Testis (tissue), 2 donors: ENCODE measurements at regions not wholly inside any gene's neighbourhood (a gene's known extent, or its start where the extent isn't known, plus 50 kb on each side); places are given as distances from the start of the nearest gene placed in this dataset.

Experiments used
- DNase-seq: peaks from one replicate; pipeline ENCODE4 v3.0.0-alpha.2; 2019
- H3K27ac ChIP-seq, 2 donors: fragments of 200-600 bp; sonication (generic); one replicate each; pipeline ENCODE4 v1.5.1; 2019
- H3K27me3 ChIP-seq: fragments of 200-600 bp; sonication (generic); one replicate; pipeline ENCODE4 v1.5.1; 2019
- H3K36me3 ChIP-seq: fragments of 200-600 bp; sonication (generic); one replicate; pipeline ENCODE4 v1.5.1; 2017; ENCODE audit warnings: low read depth; ENCODE audit errors: missing control alignments
- H3K4me1 ChIP-seq: fragments of 200-600 bp; sonication (generic); one replicate; pipeline ENCODE4 v1.5.1; 2019
- H3K4me3 ChIP-seq, 2 donors: fragments of 200-600 bp; sonication (generic); one replicate each; pipeline ENCODE4 v1.5.1; 2017 to 2019
- H3K9me3 ChIP-seq: fragments of 200-600 bp; sonication (generic); one replicate; pipeline ENCODE4 v1.5.1; 2017
- CTCF ChIP-seq, 3 experiments: fragments of 450-650 bp in 2 of 3; fragments of 200-600 bp in 1 of 3; sonication (generic) in 1 of 3; IDR thresholded peaks; one replicate each; pipeline ENCODE4 v1.5.1; 2016 to 2019; ENCODE audit warnings: antibody characterized with exemption in 3 of 3, mild to moderate bottlenecking in 2 of 3, moderate library complexity in 1 of 3
- POLR2A ChIP-seq: fragments of 450-650 bp; IDR thresholded peaks from one replicate; pipeline ENCODE4 v1.6.1; 2017; ENCODE audit warnings: antibody characterized with exemption, mild to moderate bottlenecking, moderate library complexity
- WGBS, 2 donors: methylation state at CpG; one replicate each; pipeline ENCODE4 v1.1.5; 2018; 5-methylcytosine and 5-hydroxymethylcytosine counted together
- intact Hi-C: fragments of 100-400 bp; cut with DNase I; formaldehyde crosslinking; loops from one replicate; pipeline ENCODE4 v1.15.1; 2023; ENCODE audit warnings: low total_unique reads

- TF ChIP-seq POLR2A (no peak), CTCF (IDR thresholded peaks at IDR 0.05) (no peak)
- DNase-seq, result no peak
- Histone ChIP-seq H3K27me3 (no peaks in the 10 kb centered on the region), H3K4me1 (no peaks in the 10 kb centered on the region), H3K27ac (no peak overlapping the region), H3K36me3 (no peaks in the 10 kb centered on the region), H3K9me3 (no peaks in the 10 kb centered on the region), H3K4me3 (no peak overlapping the region)
- WGBS, 2 donors, result 45 to 67% methylated on average over 1 of the region's 1 CpG
- intact Hi-C loops, result no loop called here
These were observed 753.5 kb upstream of the PCDH10 start for GRCh38 chr4:132395561-132395960.

GRCh38 chr4:132396636-132397035 is 752.5 kb upstream of the PCDH10 start:
- H3K36me3 ChIP-seq, result no peaks in the 10 kb centered on the region
- 75 to 83% methylated on average over 1 of the region's 1 CpG for WGBS, 2 donors
- intact Hi-C loops, result no loop called here

GRCh38 chr4:132417220-132417619 is 731.9 kb upstream of the PCDH10 start:
- H3K27me3 ChIP-seq, result no peaks in the 10 kb centered on the region
- TF ChIP-seq POLR2A, result no peak
- no peak for TF ChIP-seq CTCF (IDR thresholded peaks at IDR 0.05)
- H3K4me3 ChIP-seq, result no peak overlapping the region
- DNase-seq, result no peak
- no peak overlapping the region for H3K27ac ChIP-seq
- 70 to 78% methylated on average over 3 of the region's 3 CpGs for WGBS, 2 donors
- no peaks in the 10 kb centered on the region for H3K4me1 ChIP-seq
- no peaks in the 10 kb centered on the region for H3K36me3 ChIP-seq
- H3K9me3 ChIP-seq, result no peaks in the 10 kb centered on the region
- intact Hi-C loops, result no loop called here

More at GRCh38 chr4:132396636-132397035, 752.5 kb upstream of the PCDH10 start:
- DNase-seq, result no peak
- Histone ChIP-seq H3K4me3 (no peak overlapping the region), H3K27me3 (no peaks in the 10 kb centered on the region), H3K9me3 (no peaks in the 10 kb centered on the region), H3K27ac (no peak overlapping the region), H3K4me1 (no peaks in the 10 kb centered on the region)
- TF ChIP-seq POLR2A, result no peak
- no peak for TF ChIP-seq CTCF (IDR thresholded peaks at IDR 0.05)

GRCh38 chr4:132427125-132427524 is 722.0 kb upstream of the PCDH10 start:
- H3K27ac ChIP-seq, result no peak overlapping the region
- no peak overlapping the region for H3K4me3 ChIP-seq
- TF ChIP-seq CTCF (IDR thresholded peaks at IDR 0.05) (no peak), POLR2A (no peak)
- WGBS, 2 donors, result 84 to 85% methylated on average over 3 of the region's 3 CpGs
- DNase-seq, result no peak
- intact Hi-C loops, result no loop called here
- no peaks in the 10 kb centered on the region for H3K9me3 ChIP-seq
- no peaks in the 10 kb centered on the region for H3K36me3 ChIP-seq
- no peaks in the 10 kb centered on the region for H3K27me3 ChIP-seq
- H3K4me1 ChIP-seq, result no peaks in the 10 kb centered on the region

GRCh38 chr4:132437117-132437516 is 712.0 kb upstream of the PCDH10 start:
- TF ChIP-seq POLR2A, result no peak
- TF ChIP-seq CTCF (IDR thresholded peaks at IDR 0.05), result no peak
- Histone ChIP-seq H3K36me3 (no peaks in the 10 kb centered on the region), H3K27me3 (no peaks in the 10 kb centered on the region), H3K9me3 (no peaks in the 10 kb centered on the region), H3K4me1 (no peaks in the 10 kb centered on the region), H3K4me3 (no peak overlapping the region), H3K27ac (no peak overlapping the region)
- intact Hi-C loops, result no loop called here
- DNase-seq, result no peak
